Neural crest cell (in vitro differentiated cells): ENCODE measurements at regions not wholly inside any gene's neighbourhood (a gene's known extent, or its start where the extent isn't known, plus 50 kb on each side); places are given as distances from the start of the nearest gene placed in this dataset.

Experiments
- DNase-seq: peaks from one replicate; pipeline ENCODE4 v3.0.0; 2021; ENCODE audit warnings: low read depth, mixed read lengths, low spot score
- H3K27ac Mint-ChIP-seq: one replicate; pipeline ENCODE4 v1.8.0; 2021; ENCODE audit warnings: mild to moderate bottlenecking, mixed read lengths; ENCODE audit not compliant: unreplicated experiment
- H3K27me3 Mint-ChIP-seq: 2 replicates; pipeline ENCODE4 v1.8.0; 2021; ENCODE audit warnings: low read depth, mild to moderate bottlenecking, mixed read lengths
- H3K36me3 Mint-ChIP-seq: 2 replicates; pipeline ENCODE4 v1.8.0; 2021; ENCODE audit warnings: low read depth, mild to moderate bottlenecking, mixed read lengths
- H3K4me1 Mint-ChIP-seq: 2 replicates; pipeline ENCODE4 v1.8.0; 2021; ENCODE audit warnings: mixed read lengths
- H3K4me3 Mint-ChIP-seq: one replicate; pipeline ENCODE4 v1.8.0; 2021; ENCODE audit warnings: mild to moderate bottlenecking, mixed read lengths
- H3K9me3 Mint-ChIP-seq: 2 replicates; pipeline ENCODE4 v1.8.0; 2021; ENCODE audit warnings: mixed read lengths
- CTCF ChIP-seq: fragments of 200-600 bp; sonication (generic); conservative IDR thresholded peaks from 2 replicates; pipeline ENCODE4 v1.5.0; 2021; ENCODE audit warnings: antibody characterized with exemption, mild to moderate bottlenecking

- Mint-ChIP-seq H3K36me3 (no peaks in the 10 kb centered on the region), H3K4me1 (no peaks in the 10 kb centered on the region), H3K9me3 (peaks cover 3% of the 10 kb centered on the region), H3K27me3 (peaks cover 26% of the 10 kb centered on the region), H3K4me3 (no peak overlapping the region), H3K27ac (no peak overlapping the region)
- no peak for DNase-seq
- TF ChIP-seq CTCF = no peak
These were observed 100.5 kb upstream of the PRNP start for GRCh38 chr20:4585758-4586157.

- Mint-ChIP-seq H3K27me3 (peaks cover 26% of the 10 kb centered on the region), H3K4me1 (no peaks in the 10 kb centered on the region), H3K9me3 (peaks cover 3% of the 10 kb centered on the region), H3K4me3 (no peak overlapping the region), H3K27ac (no peak overlapping the region), H3K36me3 (no peaks in the 10 kb centered on the region)
- no peak for DNase-seq
- no peak for TF ChIP-seq CTCF
These were observed 101.0 kb upstream of the PRNP start for GRCh38 chr20:4585104-4585753.

GRCh38 chr20:4584510-4584909 is 101.7 kb upstream of the PRNP start:
- H3K36me3 Mint-ChIP-seq = no peaks in the 10 kb centered on the region
- no peak for DNase-seq
- H3K27ac Mint-ChIP-seq = no peak overlapping the region
- peaks cover 30% of the 10 kb centered on the region for H3K27me3 Mint-ChIP-seq
- no peak overlapping the region for H3K4me3 Mint-ChIP-seq
- H3K4me1 Mint-ChIP-seq = no peaks in the 10 kb centered on the region
- peaks cover 3% of the 10 kb centered on the region for H3K9me3 Mint-ChIP-seq
- no peak for TF ChIP-seq CTCF

GRCh38 chr20:4581838-4582237 is 104.4 kb upstream of the PRNP start:
- Mint-ChIP-seq H3K27me3 (peaks cover 48% of the 10 kb centered on the region), H3K9me3 (peaks cover 3% of the 10 kb centered on the region), H3K36me3 (no peaks in the 10 kb centered on the region), H3K4me1 (no peaks in the 10 kb centered on the region), H3K27ac (no peak overlapping the region), H3K4me3 (no peak overlapping the region)
- DNase-seq = no peak
- peak; percentile 34 for TF ChIP-seq CTCF

- H3K4me3 Mint-ChIP-seq = no peak overlapping the region
- peaks cover 3% of the 10 kb centered on the region for H3K9me3 Mint-ChIP-seq
- H3K27ac Mint-ChIP-seq = no peak overlapping the region
- no peaks in the 10 kb centered on the region for H3K36me3 Mint-ChIP-seq
- H3K27me3 Mint-ChIP-seq = peaks cover 59% of the 10 kb centered on the region
- TF ChIP-seq CTCF = no peak
- H3K4me1 Mint-ChIP-seq = no peaks in the 10 kb centered on the region
- DNase-seq = no peak
These were observed 107.9 kb upstream of the PRNP start for GRCh38 chr20:4578375-4578774.
